Embryonic facial prominence (tissue), 1 donor: ENCODE measurements at regions not wholly inside any gene's neighbourhood (a gene's known extent, or its start where the extent isn't known, plus 50 kb on each side); places are given as distances from the start of the nearest gene placed in this dataset.

Experiments
- DNase-seq: peaks from one replicate; pipeline ENCODE4 v3.0.0-alpha.2; 2016; ENCODE audit errors: extremely low spot score

DNA sequence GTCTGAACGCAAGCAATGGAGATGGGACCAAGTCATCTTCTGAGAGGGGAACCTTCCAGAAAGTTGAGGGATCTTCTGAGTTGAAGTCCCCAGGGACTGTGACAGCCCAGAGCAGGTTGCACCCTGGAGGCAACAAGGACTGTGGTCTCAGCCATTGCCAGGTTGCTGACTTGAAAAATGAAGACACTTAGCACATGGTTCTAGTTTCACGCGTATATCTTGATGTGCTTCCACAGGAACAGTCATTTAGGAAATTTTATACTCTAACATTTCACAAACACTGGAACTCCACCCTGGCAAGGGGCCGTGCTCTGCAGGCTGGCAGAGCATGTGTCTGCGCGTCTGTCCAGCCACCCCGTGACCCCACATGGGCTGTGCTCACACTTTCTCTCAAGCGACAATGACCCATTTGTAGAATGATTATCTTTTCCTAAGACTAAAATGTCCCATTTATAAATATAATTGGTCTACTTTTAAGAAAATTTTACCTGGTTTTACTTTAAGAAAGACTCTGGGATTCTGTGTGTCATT is 157.0 kb downstream of the ERMARD start:
- no peak for DNase-seq

- no peak for DNase-seq
Measured at GRCh38 chr6:169907419-169908115, 156.1 kb downstream of the ERMARD start.

DNA sequence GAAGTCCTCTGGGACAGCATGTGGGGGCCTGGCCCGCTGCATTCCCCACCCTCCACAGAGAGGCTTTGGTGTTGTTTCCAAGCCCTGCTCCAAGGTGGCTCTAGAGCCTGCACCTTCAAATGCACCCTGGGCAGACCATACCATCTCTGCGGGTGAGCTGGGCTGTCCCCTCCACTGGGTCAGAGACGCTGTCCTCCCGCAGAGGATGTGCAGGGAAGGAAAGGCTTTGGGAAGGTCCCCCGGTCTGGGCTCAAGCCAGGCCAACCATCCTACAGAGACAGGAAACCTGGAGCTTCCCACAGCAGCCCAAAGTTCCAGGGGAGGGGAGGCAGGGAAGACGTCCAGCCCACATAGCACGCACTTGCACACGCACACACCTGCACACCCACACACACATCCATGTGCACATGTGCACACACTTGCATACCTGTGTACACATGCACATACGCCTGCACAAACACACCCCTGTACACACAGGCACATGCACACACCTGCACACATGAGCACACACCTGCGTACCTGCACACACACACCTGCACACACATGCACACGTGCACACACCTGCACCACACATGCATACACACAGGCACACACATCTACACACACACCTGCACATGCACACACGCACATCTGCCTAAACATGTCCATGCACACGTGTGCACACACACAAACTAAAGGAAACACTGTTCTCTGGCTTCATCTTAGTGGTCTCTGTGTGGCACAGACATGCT is 155.4 kb downstream of the ERMARD start:
- DNase-seq = no peak

DNA sequence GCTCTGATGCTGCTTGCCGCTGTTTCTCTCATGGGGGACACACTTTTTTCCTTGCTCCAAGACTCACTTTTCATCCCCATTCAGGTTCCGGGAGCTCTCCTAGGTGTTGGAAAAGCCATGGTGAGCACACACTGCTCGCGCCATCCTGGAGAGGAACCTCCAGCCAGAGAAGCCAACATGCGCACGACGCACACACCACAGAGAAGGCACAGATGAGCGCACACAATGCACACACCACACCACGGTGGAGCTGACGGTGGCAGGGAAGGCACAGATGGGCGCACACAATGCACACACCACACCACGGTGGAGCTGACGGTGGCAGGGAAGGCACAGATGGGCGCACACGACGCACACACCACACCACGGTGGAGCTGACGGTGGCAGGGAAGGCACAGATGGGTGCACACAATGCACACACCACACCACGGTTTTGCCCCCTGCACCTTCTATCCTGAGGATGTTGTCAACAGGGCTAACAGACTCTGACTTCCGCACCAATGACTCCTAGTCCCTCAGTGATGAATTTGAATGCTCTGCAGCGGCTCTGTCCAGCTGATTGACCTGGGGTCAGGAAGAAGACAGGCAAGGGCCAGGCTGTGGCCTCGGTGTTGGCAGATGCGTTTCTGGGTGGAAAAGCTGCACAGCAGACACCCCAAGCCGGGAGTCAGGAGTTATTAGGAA is 154.7 kb downstream of the ERMARD start:
- no peak for DNase-seq

DNA sequence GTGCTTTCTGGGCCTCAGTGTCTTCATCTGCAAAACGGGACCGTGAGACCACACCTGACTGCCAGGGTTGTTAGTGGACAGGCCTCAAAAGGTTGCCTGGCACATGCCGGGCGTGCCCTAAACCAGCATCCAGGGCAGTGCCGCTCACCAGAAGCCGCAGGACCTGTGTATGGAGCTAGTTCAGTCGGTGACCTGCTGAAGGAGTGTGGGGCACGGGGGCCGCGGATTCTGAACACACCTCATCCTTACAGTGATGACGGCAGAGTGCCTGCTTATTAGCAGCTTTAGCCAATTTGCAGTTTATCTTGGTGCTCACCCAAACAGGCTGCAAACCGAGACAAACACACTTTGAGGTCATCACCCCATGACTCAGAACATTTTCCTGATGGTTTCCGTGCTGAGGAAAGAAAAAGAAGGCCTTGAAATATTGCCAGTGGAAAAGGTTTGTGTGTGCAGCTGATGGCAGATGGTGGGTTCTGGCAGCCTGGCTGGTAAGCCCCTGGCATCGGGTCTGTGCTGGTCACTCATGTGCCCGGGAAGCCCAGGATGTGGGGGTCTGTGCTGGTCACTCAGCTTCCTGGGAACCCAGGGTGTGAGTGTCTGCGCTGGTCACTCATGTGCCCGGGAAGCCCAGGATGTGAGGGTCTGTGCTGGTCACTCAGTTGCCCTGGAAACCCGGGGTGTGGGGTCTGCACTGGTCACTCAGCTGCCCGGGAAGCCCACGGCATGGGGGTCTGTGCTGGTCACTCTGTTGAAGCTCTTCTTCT is 153.8 kb downstream of the ERMARD start:
- no peak for DNase-seq

DNA sequence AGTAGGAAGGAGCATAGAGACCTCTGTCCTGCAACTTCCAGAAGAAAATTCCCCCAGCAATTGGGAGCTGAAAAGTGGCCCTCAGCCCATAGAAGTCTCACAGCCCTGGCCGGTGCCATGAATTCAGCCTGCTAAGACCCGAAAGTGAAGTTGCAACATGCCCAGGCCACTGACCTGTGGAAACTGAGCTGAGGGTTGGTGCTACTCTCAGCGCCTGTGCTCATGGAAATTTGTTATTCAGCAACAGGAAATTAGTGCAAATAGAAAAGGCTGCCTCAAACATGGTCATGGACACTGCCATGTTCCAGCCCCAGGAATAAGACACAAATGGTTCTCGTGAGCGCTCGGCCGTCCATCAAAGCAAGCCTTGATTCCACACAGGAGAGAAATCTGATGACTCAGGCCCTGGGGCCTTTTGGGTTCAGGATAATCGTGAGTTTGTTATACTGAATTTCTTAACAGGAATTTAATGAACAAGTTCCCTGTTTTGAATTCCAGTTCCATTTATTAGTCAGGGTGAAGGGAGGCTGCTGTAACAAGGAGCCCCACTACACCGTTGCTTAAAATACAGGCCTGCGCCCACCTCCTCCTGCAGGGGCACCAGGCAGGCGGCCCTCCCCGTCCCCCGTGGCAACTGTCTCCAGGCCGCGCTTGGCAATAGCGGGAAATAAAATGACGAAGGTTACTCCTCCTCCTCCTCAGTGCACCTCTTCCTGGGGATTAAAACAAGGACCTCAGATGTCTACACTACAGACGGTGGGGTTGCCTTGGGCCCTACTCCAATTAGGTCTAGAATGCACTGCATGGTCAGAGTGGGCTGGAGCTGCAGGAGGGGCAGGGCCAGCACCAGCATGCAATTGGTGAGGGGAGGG is 152.9 kb downstream of the ERMARD start:
- DNase-seq = no peak

DNA sequence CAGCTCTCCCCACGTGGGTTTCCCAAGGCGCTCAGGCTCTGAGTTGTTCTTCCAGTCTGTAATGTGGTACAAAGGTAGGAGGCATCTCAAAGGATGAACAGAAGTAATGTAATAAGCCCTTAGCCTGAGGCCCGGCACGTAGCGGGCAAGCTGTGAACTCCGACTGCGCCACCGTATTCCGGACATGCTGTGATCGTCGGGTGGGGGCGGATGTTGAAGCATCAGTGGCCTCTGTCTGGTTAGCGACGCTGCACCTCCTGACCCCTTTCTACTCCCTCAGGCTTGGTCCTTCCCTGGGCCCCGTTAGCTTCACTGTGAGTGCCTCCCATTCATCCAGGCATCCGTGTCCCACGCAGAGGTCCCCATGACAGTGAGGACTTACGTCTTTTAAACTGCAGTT is 151.7 kb downstream of the ERMARD start:
- DNase-seq = no peak

DNA sequence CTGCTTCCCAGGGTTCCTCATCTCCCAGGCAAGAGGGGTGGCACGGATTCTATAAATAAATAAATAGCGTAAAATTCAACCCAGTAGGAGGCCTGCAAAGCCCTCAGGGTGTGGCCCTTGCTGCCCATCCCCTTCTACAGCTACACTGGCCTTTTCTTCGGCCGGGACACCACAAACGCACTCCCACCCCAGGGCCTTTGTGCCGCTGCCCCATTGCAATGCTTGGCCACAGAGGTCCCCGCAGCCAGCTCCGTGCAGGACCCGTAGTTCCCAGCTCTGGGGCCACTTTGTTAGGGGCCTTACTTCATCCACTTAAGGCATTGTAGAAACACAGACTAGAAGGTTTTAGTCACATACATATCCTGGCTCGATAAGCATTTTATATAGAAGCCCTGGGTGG is 151.2 kb downstream of the ERMARD start:
- no peak for DNase-seq

- DNase-seq = no peak
Measured at GRCh38 chr6:169902070-169902469, 150.6 kb downstream of the ERMARD start.

DNA sequence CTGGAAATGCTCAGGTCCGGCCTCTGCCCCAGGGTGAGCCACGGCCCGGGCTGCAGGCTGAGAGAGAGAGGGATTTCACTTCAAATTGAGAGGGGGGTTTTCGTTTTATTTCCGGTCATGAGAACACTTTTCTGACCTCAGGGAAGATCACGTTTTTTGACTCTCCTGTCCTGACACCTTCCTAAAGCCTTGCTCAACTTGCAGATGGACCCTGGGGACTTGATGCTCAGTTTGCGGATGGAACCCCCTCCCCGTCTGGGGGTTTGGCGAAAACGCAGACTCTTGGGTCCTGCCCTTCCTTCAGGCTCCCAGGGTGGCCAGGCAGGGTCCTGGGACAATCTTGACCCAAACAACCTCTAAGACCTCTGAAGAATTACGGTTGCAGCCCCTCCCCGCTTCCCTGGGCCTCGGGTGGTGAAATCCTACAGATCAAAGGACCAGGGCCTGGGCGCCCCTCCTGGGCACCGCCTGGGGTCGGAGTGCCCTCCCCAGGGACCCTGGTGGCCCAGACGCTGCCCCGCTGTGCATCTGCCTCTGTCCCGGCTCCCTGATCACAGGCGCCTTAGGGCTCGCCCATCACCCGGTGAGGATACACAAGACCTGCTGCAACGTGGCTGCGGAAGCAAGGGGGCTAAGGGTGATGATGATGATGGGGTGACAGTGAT is 148.2 kb downstream of the ERMARD start:
- no peak for DNase-seq

- no peak for DNase-seq
Measured at GRCh38 chr6:169898788-169899480, 147.5 kb downstream of the ERMARD start.

DNA sequence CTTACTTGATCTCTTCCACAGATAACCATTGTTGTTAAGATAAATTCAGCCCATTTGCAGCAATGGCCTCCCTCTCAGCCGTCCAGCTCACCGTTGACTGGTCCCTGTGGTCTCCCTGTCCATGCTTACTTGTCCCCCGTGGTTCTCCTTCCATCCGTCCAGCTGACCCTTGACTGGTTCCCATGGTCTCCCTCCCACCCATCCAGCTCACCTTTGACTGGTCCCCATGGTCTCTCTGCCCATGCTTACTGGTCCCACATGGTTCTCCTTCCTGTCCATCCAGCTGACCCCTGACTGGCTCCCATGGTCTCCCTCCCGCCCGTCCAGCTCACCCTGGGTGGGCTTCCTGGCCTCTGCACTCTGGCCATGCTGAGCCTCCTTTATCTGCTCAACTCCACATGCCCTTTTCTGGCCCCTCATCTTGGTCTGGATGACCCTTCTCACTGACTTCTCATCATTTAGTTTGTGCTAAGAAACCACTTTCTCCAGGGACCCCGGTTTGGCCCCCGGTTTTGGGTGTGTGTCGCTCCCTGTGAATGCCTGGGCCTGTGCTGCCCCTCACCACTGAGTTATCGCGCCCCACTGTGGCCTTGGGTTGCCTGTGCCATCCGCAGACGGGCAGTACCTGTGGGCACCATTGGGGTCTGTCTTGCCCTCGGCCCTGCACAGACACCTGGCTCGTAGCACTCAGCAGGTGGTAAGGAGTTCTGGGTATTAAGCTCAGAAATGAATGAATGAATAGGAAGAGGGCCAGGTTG is 146.4 kb downstream of the ERMARD start:
- no peak for DNase-seq

DNA sequence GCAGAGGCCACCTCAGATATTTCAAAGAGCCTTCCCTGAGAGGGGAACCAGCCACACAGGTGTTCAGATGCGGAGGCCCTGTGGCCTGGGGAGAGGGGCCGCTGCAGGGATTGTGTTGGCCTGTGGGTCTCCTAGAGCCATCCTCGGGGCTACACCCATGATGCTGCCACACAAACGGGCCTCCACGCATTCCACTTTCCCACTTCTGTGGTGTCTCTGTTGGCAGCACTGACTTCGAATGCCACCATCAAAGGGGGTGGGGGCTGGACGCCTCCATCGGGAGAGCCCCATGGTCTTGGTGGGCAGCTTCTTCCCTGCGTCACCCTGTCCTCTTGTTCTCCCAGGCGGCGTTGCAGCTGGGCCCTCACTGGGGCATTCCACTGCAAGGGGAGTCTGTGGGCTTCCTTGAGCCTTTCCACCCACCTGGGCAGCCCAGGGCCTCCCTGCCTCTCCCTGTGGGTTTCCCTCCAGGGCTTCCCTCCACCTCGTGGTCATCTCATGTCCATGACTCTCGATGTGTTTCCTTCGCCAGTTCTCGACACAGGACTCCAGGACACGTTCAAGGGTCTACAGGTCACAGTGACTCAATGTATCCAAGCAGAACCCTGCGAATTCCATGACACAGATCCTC is 145.5 kb downstream of the ERMARD start:
- DNase-seq = no peak

DNA sequence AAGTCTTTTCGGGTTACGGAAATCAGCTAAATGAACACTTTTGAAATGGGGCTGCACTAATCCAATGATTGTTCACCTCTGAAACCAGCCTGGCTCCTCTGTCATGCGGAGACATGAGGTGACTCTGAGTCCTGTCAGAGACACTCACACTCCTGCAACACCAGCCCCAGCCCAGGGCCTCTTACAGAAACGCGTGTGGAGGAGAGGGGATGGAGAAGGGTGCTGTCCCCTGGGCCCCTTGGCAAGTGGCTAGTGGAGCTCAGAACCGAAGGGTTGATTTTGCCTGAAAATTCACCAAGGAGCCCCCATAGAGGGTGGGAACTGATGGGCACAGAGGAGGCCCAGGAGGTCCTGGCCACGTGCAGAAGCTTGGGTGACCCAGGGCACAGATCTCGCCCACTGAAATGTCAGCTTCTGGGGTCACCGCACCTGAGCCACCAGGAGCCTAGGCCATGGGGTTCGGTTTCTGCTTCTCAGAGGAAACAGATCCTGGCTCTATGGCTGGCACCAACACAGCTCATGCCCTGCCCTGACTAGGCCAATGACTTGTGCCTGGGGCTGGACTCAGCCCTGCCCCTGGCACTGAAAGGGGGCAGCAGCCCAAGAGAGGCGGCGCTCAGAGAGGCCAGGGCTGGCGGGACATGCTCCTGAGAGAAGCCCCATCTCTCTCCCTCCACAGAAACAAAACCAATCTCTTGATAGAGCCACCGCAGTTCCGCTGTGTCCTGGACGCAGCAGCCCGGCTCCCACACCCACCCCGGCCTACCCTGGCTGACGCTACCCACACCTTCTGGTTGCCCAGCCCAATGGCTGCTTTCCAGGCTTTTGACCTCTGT is 144.7 kb downstream of the ERMARD start:
- DNase-seq = no peak

- DNase-seq = no peak
Measured at GRCh38 chr6:169895000-169895759, 143.8 kb downstream of the ERMARD start.

- DNase-seq = no peak
Measured at GRCh38 chr6:169894377-169894960, 143.0 kb downstream of the ERMARD start.
